Astrocyte of the spinal cord (primary cell): ENCODE measurements at regions not wholly inside any gene's neighbourhood (a gene's known extent, or its start where the extent isn't known, plus 50 kb on each side); places are given as distances from the start of the nearest gene placed in this dataset.

Source experiments
- DNase-seq: peaks from one replicate; pipeline ENCODE4 v3.0.0; 2011; ENCODE audit warnings: low read depth, low spot score
- H3K4me3 ChIP-seq: 2 replicates; pipeline ENCODE4 v1.5.1; 2011; ENCODE audit warnings: low read depth, mild to moderate bottlenecking, low read length, moderate library complexity
- CTCF ChIP-seq: IDR thresholded peaks from 2 replicates; pipeline ENCODE4 v1.5.1; 2012; ENCODE audit warnings: low read depth, mild to moderate bottlenecking, low read length, inconsistent platforms
- in situ Hi-C: cut with HindIII; loops from 2 replicates; pipeline ENCODE4 v1.10.0; 2017; ENCODE audit warnings: low sequenced_read_pairs

GRCh38 chr1:209456878-209457277 is 126.6 kb upstream of the CAMK1G start:
- in situ Hi-C loops: no loop called here
- no peak overlapping the region for H3K4me3 ChIP-seq
- DNase-seq: no peak
- TF ChIP-seq CTCF: no peak

DNA sequence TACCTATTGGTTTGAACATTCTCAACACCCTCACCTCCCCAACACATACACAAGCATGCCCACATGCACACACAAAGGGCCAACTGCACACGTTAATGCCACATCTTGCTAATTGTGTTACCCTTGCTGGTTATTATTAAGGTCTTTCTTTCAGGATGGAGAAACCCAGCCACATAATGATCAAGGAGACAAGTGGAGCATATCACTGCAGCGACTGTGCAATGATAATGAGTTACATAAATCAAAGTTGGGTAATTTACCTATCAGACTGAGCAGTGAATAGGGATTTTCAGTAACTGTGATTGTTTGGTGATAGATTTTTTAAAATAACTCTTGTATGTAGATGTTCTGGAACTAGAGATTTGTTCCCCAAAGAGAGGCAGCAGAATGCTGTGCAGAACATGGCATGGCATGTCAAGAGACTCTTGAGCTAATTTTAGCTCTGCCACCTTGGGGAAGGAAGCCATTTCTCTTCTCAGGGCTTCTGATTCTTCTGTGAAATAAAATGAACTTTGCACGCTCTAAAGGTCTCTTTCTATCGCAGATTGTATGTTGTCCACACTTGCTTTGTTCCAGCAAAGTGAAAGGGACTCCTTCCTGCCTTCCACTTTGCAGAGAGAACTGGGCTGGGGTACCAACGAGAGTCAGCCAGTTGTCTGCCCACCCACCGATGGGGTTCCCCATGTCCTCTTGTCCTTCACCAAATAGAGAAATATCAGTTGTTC is 126.0 kb upstream of the CAMK1G start:
- TF ChIP-seq CTCF: no peak
- DNase-seq: no peak
- in situ Hi-C loops: no loop called here

DNA sequence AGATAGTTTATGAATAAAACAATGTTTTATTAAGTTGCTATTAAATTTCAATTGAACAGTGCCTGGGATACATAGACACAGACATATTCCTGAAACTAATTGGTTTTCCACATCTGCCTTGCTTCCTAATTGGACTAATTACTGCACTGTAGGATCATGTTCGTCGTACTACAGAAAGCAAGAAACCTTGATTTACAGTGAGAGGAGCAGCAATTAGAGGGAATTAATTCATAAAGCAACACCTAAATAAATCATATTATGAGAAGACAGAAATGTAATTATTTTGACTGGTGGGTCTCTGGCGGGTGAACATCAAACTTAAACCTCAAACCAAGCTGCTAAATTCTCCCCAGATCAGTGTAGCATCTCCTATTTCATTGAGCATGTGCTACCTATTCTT is 124.6 kb upstream of the CAMK1G start:
- no peak overlapping the region for H3K4me3 ChIP-seq
- TF ChIP-seq CTCF: no peak
- no peak for DNase-seq
- in situ Hi-C loops: no loop called here

More for the DNA sequence above, 126.0 kb upstream of the CAMK1G start:
- H3K4me3 ChIP-seq: no peak overlapping the region

DNA sequence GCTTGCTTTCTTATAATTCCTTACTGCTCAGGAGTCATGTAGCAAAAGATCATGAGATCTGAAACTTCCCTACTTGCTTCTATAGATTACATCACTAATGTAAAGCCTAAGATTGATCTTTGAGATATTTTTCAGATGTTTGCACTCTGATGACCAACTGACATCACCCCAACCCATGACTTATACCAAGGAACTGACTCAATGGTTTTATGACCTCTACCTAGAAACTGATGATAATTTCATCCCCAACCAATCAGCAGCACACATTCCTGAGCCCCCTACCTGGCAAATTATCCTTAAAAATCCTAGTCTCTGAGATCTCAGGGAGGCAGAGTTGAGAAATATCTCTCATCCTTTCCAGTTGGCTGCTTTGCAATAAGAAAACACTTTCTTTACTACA is 122.3 kb upstream of the CAMK1G start:
- no peak for TF ChIP-seq CTCF
- in situ Hi-C loops: no loop called here
- no peak overlapping the region for H3K4me3 ChIP-seq
- DNase-seq: no peak

GRCh38 chr1:209462433-209462832 is 121.1 kb upstream of the CAMK1G start:
- no peak overlapping the region for H3K4me3 ChIP-seq
- in situ Hi-C loops: no loop called here
- TF ChIP-seq CTCF: no peak
- DNase-seq: no peak

GRCh38 chr1:209463441-209463840 is 120.1 kb upstream of the CAMK1G start:
- in situ Hi-C loops: no loop called here
- TF ChIP-seq CTCF: no peak
- no peak overlapping the region for H3K4me3 ChIP-seq
- no peak for DNase-seq
